Ishikawa (cell line): ENCODE measurements at regions not wholly inside any gene's neighbourhood (a gene's known extent, or its start where the extent isn't known, plus 50 kb on each side); places are given as distances from the start of the nearest gene placed in this dataset.

Experiments
- CEBPB ChIP-seq: IDR thresholded peaks from 2 replicates; pipeline ENCODE4 v1.6.1; 2012
- CREB1 ChIP-seq: IDR thresholded peaks from 2 replicates; pipeline ENCODE4 v1.6.1; 2012; ENCODE audit warnings: low read depth
- EGR1 ChIP-seq: IDR thresholded peaks from 2 replicates; pipeline ENCODE4 v1.6.1; 2012
- FOXM1 ChIP-seq: IDR thresholded peaks from 2 replicates; pipeline ENCODE4 v1.6.1; 2012; ENCODE audit warnings: low read depth, borderline replicate concordance
- NFIC ChIP-seq: IDR thresholded peaks from 2 replicates; pipeline ENCODE4 v1.6.1; 2012
- RAD21 ChIP-seq: IDR thresholded peaks from 2 replicates; pipeline ENCODE4 v1.6.1; 2012; ENCODE audit warnings: low read depth
- TAF1 ChIP-seq: IDR thresholded peaks from 2 replicates; pipeline ENCODE4 v1.6.1; 2012; ENCODE audit warnings: low read depth, mild to moderate bottlenecking
- YY1 ChIP-seq: IDR thresholded peaks from 2 replicates; pipeline ENCODE4 v1.6.1; 2012; ENCODE audit warnings: low read depth
- TF ChIP-seq, protein P1 (sequence below): IDR thresholded peaks from 2 replicates; pipeline ENCODE4 v1.6.1; 2012
- TF ChIP-seq, protein P2 (sequence below): IDR thresholded peaks from 2 replicates; pipeline ENCODE4 v1.6.1; 2012; ENCODE audit warnings: low read depth, mild to moderate bottlenecking
- TF ChIP-seq, protein P3 (sequence below): IDR thresholded peaks from 2 replicates; pipeline ENCODE4 v1.6.1; 2012

DNA sequence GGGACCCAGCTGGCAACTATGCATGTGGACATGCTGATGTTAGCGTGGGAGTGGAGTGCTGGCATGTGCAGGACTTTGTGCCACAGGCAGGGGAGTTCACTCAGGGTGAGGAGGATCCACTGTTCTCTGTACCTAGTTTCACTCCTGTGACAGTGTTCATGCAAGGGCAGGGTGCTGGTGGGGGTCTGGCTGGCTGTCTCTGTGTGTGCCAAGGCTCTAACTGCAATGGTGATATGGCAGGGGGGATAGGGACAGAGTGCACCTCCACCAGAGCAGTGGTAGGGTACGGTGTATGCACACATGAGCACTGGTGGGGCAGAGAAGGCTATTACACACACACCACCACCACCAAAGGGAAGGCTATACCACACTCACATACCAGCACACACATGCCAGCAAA is 210.2 kb upstream of the DEFB112 start:
- TF ChIP-seq RAD21, result no peak
- TF ChIP-seq, protein P1, sequence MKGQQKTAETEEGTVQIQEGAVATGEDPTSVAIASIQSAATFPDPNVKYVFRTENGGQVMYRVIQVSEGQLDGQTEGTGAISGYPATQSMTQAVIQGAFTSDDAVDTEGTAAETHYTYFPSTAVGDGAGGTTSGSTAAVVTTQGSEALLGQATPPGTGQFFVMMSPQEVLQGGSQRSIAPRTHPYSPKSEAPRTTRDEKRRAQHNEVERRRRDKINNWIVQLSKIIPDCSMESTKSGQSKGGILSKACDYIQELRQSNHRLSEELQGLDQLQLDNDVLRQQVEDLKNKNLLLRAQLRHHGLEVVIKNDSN, result no peak
- TF ChIP-seq, protein P2, sequence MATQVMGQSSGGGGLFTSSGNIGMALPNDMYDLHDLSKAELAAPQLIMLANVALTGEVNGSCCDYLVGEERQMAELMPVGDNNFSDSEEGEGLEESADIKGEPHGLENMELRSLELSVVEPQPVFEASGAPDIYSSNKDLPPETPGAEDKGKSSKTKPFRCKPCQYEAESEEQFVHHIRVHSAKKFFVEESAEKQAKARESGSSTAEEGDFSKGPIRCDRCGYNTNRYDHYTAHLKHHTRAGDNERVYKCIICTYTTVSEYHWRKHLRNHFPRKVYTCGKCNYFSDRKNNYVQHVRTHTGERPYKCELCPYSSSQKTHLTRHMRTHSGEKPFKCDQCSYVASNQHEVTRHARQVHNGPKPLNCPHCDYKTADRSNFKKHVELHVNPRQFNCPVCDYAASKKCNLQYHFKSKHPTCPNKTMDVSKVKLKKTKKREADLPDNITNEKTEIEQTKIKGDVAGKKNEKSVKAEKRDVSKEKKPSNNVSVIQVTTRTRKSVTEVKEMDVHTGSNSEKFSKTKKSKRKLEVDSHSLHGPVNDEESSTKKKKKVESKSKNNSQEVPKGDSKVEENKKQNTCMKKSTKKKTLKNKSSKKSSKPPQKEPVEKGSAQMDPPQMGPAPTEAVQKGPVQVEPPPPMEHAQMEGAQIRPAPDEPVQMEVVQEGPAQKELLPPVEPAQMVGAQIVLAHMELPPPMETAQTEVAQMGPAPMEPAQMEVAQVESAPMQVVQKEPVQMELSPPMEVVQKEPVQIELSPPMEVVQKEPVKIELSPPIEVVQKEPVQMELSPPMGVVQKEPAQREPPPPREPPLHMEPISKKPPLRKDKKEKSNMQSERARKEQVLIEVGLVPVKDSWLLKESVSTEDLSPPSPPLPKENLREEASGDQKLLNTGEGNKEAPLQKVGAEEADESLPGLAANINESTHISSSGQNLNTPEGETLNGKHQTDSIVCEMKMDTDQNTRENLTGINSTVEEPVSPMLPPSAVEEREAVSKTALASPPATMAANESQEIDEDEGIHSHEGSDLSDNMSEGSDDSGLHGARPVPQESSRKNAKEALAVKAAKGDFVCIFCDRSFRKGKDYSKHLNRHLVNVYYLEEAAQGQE, result no peak
- TF ChIP-seq, protein P3, sequence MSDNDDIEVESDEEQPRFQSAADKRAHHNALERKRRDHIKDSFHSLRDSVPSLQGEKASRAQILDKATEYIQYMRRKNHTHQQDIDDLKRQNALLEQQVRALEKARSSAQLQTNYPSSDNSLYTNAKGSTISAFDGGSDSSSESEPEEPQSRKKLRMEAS, result no peak
- TF ChIP-seq FOXM1, result no peak
- no peak for TF ChIP-seq CEBPB
- no peak for TF ChIP-seq EGR1
- no peak for TF ChIP-seq NFIC
- TF ChIP-seq YY1, result no peak
- TF ChIP-seq CREB1, result no peak
- TF ChIP-seq TAF1, result no peak
